NT2/D1 (cell line): ENCODE measurements at regions not wholly inside any gene's neighbourhood (a gene's known extent, or its start where the extent isn't known, plus 50 kb on each side); places are given as distances from the start of the nearest gene placed in this dataset.

Experiments used
- SUZ12 ChIP-seq: IDR thresholded peaks from 2 replicates; pipeline ENCODE4 v1.6.1; 2011; ENCODE audit not compliant: insufficient read length, insufficient read depth; ENCODE audit errors: extremely low read depth
- YY1 ChIP-seq: IDR thresholded peaks from 2 replicates; pipeline ENCODE4 v1.6.1; 2011; ENCODE audit not compliant: insufficient read length, insufficient read depth
- ZNF274 ChIP-seq: IDR thresholded peaks from 2 replicates; pipeline ENCODE4 v1.6.1; 2011; ENCODE audit warnings: mild to moderate bottlenecking, low read depth, low read length

DNA sequence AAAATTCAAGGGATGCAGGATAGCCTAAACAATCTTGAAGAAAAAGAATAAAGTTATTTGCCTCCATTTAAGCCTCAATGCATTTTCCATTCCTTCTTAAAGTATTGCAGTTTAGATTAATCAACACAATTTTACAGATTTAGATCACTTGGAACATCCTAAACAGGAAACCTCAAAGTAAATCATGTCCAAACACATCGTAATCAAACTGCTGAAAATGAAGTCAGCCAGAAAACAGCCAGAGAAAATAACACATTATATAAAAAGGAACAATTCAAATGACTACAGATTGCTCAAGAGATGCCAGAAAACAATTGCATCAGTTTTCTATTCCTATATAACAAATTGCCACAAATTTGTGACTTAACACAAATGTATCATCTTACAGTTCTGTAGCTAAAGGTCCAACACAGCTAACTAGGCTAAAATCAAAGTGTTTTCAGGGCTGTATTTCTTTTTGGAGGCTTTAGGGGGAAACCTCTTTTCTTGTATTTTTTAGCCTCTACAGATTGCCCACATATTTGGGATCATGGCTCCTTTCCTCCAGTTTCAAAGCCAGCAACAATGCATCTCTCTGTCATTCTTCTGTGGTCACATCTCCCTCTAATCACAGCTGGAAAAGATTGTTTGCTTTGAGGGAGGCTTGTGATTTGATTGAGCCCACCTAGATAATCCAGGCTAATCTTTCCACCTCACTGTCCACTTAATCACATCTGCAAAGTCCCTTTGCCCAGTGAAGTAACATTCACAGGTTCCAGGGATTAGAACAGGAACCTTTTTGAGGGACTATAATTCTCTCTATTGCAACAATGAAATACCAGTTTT is 543.3 kb upstream of the UBE2E2 start:
- TF ChIP-seq SUZ12 = no peak
- TF ChIP-seq YY1 = no peak
- no peak for TF ChIP-seq ZNF274
